ENCODE measurements at regions not wholly inside any gene's neighbourhood (a gene's known extent, or its start where the extent isn't known, plus 50 kb on each side); places are given as distances from the start of the nearest gene placed in this dataset.
A peak's percentile ranks its signal among the peaks of the same experiment; 100 is the strongest.

DNA sequence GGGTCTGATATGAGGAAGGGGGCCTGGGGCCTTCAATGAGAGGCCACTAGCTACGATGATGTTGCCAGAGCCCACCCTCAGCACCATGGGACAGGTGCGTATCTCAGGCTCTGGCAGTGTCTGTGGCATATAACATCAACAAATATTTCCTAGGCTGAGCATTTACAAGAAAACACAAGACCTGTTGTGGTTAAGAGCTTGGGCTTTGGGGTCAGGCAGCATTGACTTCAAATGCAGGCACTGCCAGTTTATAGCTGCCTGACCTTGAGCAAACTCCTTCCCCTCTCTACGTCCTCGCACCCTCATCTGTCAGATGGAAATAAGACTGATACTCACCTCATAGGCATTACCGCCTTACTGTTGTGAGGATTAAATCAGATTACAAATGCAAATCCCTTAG lies 156.0 kb downstream of the KATNAL1 start:
- no peak for DNase-seq (ENCODE audit: low read depth)

DNA sequence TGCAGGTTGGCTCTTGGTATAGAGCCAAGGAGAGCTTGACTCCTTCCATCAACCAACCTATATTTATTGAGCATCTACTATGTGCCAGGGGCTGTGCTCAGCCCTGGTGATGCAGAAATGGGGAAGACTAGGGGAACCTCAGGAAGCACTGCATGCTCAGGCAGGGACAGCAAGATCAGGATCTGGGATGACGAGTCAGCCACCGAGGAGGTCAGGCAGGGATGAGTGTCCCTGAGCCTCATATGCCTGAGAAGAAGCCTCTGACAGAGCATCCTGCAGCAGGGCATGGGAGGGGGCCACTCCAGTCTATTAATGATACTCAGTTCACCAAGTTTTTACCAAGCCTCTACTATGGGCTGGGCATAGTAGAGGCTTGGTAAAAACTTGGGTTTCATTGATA lies 158.1 kb downstream of the KATNAL1 start:
- DNase-seq (ENCODE audit: low read depth), result no peak

DNA sequence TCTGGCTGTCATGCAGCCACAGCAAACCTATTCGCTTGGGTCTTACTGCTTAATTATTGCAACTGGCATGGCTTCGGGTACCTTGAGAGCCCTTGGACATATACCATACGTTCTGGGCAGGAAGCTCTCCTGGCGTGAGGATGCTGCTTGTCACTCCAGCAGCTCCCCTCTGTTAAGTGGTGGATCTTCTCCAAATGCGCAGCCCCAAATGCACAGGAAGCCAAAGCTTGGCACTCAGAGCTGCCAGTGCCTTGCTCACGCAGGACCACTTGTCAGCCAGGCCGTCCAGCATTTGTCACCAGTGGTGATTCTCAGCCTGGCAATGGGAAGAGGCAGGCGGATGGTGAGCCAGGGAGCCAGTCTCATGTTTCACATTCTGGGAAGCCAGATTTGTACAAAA lies 158.6 kb downstream of the KATNAL1 start:
- no peak for DNase-seq (ENCODE audit: low read depth)

DNA sequence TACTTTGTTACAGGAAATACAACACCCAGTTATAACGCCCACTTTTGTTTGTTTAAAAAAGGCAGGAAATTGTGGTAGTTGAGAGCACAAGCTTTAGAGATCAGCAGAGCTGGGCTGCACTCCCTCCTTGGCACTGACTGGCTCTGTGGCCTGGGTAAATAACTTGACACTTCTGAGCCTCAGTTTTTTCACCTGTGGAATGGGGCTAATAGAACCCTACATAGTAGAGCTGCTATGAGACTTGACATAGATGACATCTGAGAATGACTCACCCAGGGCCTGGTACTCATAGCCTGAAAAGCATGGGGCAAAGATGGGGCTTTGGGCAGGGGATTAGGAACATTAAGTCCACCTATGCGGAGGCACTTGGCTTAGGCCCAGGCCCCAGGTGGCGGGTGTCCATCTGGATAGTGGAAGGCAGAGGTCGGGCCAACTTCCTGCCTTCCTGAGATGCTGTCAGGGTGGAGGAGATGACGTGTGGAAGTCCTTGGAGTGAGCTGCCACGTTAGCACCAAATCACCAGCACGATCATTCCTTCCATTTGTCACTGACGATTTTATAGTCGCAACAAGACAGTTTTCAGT lies 159.1 kb downstream of the KATNAL1 start:
- DNase-seq (ENCODE audit: low read depth), result no peak

DNA sequence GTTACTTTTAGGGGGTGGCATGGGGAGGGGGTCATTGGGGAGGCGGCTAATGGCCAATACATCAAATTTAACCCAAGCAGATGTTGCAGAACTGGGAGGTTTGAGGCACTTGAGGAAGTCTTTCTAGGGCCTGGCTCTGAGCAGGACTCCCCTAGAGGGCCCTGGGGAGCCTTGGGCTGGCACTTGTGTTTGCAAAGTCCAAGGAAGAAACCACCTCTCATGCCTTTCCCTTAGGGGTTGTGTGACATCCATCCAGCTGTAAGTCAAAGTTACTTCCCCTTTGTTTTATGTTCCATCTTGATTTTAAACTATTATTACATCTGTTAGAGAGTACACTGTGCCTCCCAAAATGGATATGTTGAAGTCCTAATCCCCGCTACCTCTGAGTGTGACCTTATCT lies 159.9 kb downstream of the KATNAL1 start:
- no peak for DNase-seq (ENCODE audit: low read depth)

DNA sequence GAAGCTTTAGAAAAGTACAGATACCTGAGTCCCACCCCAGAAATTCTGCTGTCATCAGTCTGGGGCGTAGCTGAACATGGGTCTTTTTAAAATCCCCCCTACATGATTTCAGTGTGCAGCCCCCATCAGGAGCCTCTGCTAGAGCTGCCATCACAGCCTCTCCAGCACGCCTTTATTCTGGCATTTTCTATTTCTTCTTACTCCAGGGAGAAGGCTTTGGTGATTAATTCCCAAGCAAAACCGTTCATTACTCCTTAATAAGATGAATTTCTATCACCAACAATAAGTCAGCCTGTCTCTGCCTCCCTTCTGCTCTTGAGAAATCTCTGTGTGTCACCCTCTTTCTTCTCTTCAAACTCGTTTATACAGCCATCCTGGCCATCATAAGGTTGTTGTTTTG lies 160.3 kb downstream of the KATNAL1 start:
- DNase-seq (ENCODE audit: low read depth), result no peak

DNA sequence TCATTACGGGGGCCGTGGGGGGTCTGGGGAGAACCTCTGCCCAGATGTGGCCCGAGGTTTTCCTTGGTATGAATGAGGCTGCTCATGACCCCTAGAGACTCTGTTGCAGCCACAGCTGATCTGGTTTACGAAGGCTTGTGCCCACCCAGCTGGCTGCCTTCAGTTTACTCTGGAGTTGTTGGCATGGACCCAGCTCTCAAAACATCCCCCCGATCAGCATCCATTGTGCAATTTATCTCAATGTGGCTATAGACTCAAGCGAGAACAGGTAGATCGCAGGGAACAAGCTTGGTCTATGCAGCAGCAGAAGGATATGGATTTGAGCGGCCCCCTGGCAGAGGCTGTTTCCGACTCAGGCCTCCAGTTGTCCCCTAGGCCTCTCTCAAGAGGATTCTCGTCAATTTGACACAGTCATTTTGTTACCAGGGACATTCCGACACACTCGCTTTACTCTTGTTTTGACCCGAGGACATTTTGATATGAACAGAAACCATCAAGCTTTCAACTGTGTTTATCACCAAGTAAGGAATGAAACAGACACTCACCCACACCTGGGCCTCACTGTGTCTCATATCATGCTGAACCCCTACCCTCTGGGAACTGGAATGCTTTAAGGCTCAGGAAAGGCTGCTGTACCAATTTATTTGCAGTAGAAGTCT lies 161.5 kb downstream of the KATNAL1 start:
- DNase-seq (ENCODE audit: low read depth), result no peak

DNA sequence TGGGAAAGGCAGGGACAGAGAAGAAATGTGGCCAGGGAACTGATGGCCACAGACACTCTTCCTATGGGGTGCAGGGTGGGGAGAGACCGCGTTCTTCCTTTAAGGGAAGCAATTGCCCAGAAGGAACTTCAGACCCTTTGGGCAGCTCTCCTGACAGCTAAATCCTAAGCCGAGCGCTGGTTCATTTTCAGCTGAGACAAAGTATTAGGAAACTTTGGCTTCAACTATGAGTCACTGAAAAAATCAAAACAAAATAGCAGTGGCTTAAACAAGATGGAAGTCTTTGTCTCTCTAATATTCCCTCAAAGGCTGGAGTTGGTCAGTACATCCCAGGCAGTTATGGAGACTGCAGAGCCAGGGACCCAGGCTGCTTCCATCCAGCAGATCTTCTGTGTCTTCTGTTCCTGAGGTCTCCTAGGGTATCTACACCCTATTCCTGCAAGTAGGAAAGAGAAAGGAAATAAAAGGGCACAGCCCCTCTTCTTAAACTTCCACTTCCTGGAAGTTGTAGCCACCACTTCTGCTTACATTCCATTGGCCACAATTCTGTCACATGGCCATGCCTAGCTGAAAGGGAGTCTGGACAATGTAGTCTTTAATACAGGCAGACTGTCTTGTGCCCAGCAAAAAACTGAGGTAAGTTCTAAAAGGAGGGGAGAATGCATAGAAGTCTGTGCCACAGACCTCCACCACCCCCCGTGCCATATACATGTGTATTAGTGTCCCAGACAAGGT lies 163.5 kb downstream of the KATNAL1 start:
- no peak for DNase-seq (ENCODE audit: low read depth)

DNA sequence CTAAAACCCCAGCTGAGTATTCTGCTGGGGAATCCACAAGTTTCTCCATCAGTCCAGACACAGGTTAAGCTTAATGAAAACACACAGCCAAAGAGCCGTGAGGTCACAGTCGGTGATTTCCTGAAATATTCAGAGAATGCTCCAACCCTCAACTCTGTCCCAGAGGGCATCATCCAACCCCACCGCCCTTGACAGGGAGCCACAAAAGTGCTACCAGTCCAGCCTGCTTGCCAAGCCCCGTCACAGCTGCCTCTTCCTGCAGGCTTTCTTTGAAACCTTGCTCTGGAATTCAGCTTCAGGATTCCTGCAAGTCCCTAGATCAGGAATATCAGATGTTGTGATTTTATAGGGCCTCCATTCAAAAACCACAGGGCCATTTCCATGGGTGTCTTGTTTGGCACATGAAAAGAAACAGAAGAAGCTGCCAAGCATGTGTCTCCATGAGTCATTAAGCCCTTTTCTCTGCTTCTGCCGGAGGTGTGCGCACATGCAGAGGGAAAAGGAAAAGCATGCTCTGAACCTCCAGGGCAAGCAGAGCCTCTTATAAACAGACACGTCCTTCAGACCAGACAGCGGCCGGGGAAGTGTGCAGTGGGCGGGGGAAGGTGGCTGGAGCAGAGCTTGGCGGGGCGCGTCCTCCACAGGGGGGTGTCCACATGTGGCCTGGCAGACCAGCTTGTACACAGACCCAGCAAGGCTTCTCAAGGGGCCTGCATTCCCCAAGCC lies 164.7 kb downstream of the KATNAL1 start:
- no peak for DNase-seq (ENCODE audit: low read depth)

DNA sequence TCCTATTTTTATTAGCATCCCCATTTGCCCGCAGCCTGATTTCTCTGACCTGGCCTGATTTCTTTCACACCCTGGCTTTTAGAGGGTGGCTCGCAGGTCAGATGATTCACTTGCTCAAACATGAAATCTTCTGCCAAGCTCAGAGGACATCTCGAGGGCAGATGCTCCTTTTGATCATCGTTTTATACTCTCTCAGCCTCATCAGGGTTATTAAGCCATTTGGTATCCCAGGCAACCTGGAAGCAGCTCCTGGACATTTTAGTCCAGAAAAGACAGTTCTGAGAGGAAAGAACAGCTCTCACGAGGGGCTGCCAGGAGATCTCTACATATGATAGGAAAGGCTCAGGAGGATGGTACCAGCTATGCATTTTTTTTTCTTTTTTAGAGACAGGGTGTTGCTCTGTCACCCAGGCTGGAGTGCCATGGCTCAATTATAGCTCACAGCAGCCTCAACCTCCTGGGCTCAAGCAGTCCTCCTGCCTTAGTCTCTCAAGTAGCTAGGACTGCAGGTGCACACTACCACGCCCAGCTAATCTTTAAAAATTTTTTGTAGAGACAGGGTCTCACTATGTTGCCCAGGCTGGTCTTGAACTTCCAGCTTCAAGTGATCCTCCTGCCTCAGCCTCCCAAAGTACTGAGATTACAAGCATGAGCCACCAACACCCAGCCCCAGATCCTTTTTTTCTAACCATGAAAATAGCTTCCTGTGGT lies 165.4 kb downstream of the KATNAL1 start:
- DNase-seq (ENCODE audit: low read depth), result no peak

DNA sequence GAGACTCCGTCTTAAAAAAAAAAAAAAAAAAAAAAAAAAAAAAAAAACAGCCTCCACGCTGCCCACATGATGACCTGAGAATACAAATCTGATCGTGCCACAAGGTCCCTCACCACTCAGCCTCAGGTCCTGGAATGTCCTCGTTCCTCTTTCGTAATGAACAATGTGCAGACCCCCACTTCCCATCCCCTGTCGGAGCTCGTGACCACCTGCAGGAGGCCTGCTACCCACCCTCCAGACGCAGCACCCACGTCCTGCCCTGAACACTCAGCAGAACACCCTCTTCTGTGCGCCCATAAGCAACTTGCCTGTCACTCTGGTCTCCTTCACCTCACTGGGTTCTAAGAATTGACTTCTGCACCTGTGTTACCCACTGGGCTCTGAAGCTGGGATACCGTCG lies 166.4 kb downstream of the KATNAL1 start:
- no peak for DNase-seq (ENCODE audit: low read depth)

DNA sequence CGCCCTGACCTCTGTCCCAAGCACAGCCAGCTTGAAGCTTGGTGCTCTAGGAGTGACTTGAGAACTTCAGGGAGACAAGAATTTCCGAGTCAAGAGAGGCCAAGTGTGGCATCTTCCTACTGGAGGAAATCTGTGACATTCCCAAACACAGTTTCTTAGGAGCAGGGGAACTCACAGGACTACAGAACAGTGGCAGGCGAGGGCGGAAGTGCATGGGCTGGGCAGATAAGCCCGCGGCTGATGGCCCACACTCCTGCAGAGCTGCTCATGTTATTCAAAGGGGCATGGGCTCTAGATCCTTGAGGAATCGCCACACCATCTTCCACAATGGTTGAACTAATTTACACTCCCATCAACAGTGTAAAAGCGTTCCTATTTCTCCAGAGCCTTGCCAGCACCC lies 168.8 kb downstream of the KATNAL1 start:
- no peak for DNase-seq (ENCODE audit: low read depth)

DNA sequence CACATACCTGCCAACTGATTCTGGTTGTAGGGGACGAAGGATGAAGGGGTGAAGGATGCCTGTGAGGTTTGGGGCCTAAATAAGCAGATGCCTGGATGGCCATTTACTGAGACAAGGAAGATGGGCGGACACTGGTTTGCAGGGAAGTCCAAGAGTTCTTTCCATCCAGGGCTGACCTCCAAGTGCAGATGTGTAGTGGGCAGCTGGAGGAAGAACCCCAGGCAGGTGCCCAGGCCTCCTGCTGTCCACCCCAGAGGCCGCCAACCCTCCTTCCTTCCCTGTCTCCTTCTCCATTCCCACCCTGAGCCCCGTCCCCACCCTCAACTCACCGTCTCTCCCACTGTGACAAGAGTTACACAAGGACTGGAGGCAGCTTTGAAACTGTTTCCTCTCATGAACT lies 171.5 kb downstream of the KATNAL1 start:
- no peak for DNase-seq (ENCODE audit: low read depth)

DNA sequence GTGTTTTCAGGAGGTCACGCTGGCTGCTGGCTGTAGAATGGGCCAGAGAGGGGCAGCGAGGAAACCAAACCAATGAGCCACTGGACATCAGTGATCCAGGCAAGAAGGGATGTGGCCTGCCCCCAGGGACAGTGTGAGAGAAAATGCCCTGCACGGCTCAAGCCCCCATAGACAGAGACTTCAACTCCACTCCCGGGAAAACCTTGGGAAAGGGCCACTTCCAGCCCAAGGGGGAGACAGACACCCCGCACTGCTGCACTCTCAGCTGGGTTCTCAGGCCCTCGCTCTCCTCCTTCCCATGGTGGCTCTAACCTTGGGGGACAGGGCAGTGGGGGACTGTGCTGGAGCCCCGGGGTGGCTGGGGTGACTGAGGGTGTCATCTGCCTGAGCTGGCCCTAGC lies 172.0 kb downstream of the KATNAL1 start:
- DNase-seq (ENCODE audit: low read depth), result no peak

DNA sequence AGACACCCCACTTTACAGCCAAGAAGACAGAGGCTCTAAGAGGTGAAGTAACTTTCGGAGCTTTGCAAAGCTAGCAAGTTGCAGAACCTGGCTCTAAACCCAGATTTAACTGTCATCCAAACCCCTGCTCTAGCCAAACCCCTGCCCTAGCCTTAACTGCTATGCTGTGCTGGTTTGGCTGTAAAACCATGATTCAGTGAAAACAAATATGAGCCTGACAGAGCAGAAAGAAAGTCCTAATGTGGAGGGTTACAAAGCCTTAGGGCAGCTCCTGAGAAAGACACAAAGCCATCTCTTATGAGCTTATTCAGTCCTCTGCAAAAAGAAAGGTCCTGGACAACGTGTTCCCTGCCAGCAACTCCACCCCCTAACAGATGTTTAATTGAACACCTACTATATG lies 172.8 kb downstream of the KATNAL1 start:
- no peak for DNase-seq (ENCODE audit: low read depth)

DNA sequence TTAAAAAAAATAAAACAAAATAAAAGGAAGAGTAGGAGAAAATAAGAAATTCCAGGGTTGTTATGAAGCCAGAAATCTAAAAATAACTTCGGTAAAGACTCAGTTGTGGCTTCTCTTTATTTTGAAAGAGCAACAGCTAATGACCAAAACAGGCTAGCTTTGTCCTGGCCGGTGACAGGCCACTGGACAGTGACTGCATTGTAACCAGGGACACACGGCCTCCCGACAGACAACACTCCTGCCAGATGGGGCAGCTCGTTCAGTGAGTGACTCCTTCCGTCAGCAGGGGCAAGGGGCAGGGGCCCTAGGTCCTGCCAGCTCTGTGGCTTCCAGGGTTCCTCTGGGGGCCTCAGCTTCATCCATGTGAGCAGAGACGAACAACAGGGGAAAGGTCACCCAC lies 173.4 kb downstream of the KATNAL1 start:
- no peak for DNase-seq (ENCODE audit: low read depth)

DNA sequence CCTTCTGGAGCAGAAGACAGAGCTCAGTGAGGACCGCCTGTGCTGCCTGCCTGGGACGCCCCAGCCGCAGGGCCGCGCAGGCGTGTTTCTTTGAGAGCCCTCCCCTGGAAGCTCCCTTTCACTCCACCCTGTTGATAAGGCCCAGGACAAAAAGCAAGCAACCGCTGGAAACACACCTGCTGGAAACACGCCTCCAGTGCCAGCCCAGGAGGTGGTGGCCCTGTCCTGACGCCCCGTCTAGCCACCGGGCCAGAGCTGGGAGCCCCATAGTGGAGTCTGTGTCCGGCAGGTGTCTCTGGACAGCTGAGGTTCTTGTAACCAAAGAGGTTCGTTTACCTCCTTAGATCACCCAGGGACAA lies 173.8 kb downstream of the KATNAL1 start:
- DNase-seq (ENCODE audit: low read depth), result no peak

DNA sequence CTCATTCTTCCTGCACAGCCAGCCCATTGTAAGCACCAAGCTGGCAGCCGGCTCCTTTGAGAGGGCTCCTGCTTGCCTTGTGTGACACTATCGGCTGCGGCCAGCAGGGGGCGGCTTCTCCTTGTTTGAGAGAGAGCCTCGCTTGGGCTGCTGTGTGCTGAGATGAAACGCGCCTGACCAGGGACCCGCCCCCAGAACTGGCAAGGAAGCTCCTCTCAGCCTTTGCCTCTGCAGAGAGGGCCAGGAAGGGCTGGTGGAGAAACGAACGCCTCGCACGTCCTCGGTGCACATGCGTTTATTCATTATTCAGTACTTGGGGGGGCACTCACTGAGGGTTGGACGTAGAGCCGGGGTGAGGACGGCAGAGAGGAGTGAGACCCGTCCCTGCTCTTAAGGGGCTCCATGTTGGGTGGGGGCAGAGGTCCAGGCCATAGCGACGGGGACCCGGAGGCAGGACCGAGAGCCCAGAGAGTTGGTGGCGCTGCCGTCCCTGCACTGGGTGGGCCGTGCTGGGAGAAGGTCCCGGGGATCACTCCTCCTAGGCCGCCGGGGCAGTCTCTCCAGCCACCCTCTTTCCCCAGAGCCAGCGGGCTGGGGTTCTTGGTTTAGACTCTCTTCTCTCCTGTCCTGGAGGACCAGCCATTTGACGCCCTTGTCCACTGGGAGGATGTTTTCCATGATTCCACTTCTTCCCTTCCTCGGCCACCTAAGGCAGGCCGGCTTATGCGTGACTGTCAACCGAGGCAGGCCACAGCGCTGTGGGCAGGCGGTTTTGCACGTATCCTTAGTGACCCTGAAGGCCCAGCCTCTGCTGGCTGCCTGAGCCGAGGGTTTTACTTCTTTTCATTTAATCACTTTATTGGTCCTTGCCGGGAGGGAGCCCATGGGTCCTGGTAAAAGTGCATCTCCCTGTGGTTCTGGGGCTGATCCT lies 174.5 kb downstream of the KATNAL1 start:
- DNase-seq (ENCODE audit: low read depth), result peak; percentile 91

DNA sequence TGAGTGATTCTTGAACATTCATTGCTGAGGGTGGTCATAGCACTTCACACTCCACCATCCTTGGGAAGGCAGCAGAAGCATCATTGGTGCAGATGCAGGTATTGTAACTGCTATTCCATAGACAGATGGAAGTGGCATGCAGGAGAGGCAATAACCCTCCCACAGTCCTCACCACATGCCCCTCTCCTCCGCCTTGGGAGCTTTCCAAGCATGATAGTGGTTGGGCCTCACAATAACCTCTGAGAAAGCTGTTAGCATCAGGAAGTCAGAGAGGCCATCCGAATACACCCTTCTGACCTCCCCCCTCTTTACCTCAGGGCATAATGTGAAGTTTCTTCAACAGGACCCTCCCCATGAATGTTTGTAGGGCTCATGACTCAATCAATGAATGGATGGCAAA lies 177.9 kb downstream of the KATNAL1 start:
- DNase-seq (ENCODE audit: low read depth), result no peak

DNA sequence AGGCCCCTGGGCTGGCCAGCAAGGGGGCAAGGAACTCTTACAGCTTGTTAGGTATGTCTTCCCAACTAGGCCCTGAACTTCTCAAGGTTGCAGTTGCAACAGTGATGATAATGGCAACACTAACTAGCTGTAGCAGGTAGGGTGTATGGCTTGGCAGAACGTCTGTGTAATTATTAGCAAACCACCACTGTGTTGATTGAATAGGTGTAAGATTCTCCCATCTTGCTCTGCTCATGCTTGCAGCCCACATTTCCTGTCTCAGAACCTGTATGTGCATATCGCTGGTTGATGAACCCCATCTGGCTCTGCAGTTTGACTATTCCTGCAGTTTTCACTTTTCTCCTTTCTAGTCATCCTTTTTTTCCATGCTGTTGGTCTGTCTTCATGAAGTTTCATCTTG lies 178.8 kb downstream of the KATNAL1 start:
- DNase-seq (ENCODE audit: low read depth), result no peak

DNA sequence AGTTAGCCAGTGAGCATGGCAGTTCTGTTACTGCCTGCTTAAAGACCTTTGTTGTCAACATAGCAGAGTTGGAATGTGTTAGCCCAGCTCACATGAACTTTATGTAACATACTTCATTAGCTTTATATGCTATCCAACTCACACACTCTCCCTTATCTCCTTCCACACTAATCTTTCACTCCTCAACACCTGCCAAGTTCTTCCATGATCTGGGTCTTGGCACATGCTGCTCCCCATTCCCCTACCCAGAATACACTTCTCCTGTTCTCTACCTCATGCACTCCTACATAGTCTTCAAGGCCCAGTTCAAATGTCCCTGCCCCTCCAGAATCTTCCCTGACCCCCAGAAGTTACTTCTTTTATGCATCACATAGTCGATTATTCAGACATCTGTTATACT lies 179.3 kb downstream of the KATNAL1 start:
- DNase-seq (ENCODE audit: low read depth), result no peak

All from activated T-cell treated with anti-CD3 and anti-CD28 coated beads for 48 hours (primary cell).